ENCODE measurements at regions not wholly inside any gene's neighbourhood (a gene's known extent, or its start where the extent isn't known, plus 50 kb on each side); places are given as distances from the start of the nearest gene placed in this dataset.

DNA sequence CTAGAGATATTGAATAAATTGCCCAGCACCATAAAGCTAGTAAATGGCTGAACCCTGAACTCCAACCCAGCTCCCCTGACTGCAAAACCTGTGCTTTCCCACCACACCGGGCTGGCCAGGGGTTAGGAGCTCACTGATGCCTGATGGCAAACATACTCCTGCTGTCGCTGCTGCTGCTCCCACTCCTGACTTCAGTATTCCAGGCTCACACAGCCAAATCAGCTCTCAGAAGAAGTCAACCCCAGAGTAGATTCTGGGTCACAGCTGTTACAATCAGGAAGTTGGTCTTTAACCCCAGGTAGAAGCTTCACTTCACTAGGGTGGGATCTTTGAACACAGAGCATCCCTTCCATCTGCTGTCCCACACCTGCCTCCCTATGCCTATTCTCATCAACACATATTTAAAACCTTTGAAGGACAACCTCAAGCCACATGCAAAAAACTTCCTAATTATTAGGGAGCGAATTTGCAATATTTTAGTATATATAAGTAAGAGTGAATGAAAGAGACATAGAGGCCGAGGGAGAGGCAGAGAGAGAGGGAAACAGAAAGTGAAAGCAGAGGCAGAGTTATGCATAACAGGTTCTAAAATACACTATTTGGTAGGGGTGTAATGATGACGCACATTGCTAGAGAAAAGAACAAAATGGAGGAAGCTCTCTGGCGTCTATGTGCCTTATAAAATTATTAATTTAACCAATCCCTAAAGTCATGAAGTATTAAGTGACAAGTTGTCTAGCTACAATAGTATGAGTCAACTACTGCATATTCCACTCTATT, 99.4 kb upstream of the SERP2 start:
- peak; percentile 75 for DNase-seq (ENCODE audit: low read depth)

DNA sequence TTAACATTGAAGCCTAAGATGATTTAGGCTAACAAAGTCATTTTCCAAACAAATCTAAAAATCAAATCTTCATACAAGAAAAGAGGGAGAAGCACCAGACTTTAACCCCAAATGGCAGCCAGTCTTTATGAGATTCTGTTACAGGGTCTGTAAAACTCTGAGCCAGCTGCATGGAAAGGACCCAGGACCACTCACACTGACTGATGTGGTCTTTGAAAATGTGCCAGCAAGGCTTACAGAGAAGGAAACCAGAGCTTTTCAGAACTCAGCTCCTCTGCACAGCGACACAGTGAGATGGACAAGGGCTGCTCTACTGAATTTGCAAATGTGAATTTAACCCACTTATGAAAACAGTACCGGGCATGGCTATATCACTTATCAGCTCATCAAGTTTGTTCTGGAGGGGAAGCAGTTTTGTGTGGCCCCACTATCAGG, 98.8 kb upstream of the SERP2 start:
- DNase-seq (ENCODE audit: low read depth), result peak; percentile 24

DNA sequence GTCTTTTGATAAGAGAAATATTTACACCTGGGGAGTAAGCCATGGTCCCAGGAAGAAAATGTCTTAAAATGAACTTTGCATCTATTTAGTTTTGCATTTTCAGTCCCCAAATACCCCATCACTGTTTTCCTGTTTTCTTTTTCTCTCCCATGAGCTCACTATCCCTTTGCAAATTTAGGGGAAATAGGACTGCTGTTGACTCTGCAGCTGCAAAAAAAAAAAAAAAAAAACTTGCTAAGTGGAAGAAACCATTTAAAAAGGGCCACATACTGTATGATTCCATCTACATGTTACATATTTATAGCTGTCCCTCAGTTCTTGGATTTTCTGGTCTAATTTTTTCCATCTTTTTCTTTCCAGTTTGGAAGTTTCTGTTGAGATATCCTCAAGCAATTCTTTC, 98.2 kb upstream of the SERP2 start:
- DNase-seq (ENCODE audit: low read depth), result no peak

DNA sequence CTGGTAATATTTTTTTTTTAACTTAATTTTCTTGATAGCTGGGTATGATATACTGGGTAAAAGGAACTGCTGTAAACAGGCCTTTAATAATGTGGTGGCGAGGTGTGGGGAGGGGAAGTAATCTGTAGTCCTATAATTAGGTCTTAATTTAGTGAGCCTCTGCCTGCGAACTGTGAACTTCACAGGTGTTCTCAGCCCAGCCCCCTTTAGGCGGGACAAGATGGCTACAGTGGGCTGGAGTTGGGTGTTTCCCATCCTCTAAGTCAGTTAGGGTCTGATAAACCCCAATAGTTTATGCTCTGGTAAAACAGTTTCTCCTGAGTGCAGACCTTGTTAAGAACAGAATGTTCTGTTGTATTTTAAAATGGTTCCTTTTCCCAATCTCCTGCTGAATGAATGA, 97.6 kb upstream of the SERP2 start:
- no peak for DNase-seq (ENCODE audit: low read depth)

DNA sequence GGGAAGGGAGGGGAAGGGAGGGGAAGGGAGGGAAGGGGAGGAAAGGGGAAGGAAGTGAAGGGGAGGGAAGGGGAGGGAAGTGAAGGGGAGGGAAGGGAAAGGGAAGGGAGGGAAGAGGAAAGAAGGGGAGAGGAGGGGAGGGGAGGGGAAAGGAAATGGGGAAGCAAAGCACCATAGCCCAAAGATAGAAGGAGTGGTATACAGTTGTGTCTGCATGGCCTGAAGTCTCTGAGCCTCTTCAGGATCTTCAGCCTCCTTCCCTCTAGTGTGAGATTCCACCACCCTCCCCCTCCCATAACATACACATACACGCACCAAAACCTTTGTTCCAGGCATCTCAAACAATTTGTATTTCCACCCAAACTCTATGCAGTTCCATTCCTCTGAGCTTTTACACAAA, 96.2 kb upstream of the SERP2 start:
- DNase-seq (ENCODE audit: low read depth), result no peak

DNA sequence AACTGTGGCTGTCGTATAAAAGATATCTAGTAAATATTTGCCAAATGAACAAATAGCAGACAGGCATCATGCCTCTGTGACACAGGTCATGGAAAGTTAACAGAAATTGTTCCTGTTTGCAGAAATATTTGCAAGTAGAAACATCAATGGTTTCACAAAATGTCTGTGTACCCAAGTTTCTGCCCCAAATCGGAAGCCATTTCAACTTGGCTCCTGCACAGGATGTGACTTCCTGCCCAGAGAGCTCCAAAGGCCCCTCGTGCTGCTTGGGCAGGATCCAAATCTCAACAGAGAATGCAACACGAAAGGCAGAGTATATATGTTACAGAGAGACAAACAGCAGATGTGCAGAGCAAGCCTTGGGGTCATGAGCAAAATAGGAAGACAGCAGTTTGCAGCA, 95.5 kb upstream of the SERP2 start:
- no peak for DNase-seq (ENCODE audit: low read depth)

DNA sequence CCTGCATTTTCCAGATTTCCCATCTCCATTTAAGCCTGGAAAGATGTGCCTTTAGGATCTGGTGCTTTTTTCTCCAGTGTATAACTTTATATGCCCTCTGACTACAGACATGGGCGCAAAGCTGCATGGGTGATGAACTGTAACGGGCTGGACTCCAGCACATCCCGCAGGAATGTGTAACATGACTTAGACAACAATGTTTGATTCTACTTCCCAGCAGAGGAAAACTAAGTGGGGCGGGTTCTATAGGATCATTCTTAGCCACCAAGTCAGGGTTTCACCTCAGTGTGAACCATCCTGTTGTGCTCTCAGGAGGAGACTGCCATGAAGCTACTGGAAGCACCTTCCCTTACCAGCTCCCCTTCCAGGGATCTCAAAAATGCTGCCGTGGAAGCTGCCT, 93.2 kb upstream of the SERP2 start:
- DNase-seq (ENCODE audit: low read depth), result no peak

DNA sequence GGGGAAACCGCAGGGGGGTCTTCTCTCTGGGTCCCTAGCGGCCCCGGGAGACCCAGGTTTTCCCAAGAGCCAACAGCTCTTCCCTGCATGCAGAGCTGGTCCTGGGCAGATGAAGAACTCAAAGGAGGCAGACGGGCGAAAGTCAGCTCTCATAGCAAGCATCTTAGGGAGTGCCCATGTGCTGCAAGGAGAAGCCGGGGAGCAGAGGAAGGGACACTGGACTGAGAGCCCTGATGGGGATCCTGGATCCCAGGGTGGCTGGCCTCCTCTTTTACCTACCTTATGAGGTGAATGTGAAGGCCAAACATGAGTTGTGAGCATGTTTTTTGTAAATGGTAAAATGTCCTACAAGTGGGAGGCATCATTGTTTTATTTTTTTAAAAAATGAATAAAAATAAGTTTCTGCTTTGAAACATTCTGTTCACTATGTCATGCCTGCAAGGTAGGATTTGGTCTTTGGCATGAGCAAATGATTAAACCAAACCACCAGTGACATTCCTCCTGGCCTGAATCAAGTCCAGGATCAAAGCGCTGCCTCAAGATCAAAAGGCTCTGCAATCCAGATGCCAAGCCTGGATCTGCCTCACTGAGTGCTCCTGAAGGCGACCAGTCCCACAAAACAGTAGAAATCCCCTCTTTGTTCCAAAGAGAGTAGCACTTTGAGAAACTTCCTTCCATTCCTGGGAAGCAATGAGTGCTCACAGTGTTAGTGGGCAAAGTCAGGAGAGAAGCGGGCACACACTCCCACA, 92.2 kb upstream of the SERP2 start:
- no peak for DNase-seq (ENCODE audit: low read depth)

DNA sequence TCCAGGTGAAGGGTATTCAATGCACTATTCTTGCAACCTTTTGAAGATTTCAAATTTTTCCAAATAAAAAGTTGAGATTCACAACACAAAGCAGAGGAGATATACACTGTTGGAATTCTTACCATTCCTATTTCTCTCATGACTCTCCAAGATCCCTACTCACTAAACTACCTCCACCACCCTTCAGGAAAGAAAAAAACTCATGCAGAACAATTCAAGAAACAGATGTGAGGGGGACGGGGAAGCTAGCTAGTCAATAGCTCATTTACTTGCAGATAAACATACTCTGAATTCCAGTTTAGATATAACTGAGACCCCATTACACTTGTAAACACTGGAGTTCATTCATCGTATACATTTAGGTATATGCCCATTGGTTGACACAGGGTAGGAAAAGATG, 90.0 kb upstream of the SERP2 start:
- DNase-seq (ENCODE audit: low read depth), result no peak

DNA sequence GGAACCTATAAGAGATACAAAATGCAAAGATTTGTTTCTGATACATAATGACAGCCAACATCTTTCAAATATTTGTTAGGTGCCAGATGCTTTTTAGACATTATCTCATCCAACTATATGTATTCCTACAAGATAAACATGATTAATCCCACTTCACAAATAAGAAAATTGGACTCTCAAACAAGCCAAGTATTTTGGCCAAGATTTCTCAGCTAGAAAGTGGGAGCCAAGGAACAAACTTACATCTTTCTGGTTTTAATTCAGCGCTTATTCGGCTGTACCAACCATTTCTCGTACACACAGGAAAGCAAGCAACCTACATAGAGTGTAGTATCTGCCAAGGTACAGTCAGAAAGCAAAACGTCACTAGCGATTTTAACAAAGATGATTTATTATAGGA, 85.7 kb upstream of the SERP2 start:
- no peak for DNase-seq (ENCODE audit: low read depth)

DNA sequence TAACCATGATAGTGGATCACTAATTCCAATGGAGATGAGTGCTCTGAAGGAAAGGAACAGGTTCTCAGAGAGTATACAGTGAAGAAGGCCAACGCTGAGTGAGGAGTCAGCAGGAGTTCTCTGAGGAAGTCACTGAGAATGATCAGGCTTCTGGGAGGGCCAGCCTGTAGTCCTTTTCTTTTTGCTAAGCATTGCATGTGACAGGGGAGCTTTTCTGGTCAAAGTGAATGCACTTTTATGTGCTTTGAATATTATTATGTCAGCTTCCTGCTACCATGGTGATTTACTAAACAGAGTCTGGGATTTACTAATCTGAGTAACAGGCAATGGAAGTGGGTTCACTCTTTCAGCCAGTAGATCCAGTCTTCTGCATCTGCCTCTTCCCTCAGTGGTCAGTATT, 81.1 kb upstream of the SERP2 start:
- DNase-seq (ENCODE audit: low read depth), result peak; percentile 27

DNA sequence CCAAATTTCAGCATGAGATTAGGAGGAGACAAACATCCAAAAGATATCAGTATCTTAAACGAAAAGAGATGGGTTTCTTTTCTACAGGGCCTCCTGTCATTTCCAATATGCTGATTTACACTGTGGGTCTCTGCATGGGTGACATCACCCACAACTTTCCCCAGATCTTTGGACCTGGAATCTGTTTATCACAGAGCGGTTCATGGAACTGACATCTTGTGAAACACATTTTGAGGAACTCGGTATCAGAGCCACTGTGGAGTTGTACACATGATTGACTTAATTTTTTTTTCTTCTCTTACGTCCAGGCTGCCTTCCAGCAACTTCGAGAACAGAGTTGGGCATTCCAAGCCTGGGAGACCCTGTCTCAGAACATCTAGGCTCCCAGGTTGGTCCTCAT, 80.2 kb upstream of the SERP2 start:
- DNase-seq (ENCODE audit: low read depth), result no peak

DNA sequence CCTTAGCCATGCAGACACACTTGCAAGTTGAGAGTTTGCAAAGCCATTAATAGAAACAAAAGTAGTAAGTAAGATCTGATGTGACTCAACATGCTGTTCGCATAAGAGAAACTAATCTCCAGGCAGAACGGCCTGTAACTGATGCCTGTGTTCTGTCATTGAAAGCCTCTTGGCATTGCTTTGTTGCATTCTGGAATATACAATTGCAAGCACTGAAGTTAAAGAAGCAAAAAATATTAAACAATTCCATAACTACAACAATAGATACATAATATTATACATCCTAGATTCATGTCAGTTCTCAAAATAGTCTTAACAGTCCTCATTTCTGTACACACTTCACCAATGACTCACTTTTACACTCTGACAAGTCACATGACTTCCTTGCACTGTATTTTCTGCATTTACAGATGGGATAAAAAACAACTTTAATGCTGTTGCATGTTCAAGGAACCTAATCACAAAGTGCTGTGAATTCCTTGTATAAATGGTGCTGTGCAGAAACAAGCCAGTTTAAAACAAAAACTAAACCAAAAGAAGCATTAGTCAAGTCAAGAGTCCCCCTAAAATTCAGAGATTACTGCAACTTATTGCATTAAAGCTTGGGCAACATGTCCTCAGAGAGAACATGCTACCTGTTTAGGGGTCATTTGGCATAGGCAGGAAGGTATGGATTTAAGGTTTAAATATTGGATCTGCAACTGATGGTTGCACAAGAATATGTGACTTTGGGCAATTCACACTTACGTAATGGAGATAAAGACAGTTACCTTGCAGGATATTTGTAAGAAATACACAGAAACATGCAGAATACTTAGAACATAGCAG, 79.5 kb upstream of the SERP2 start:
- DNase-seq (ENCODE audit: low read depth), result peak; percentile 22

DNA sequence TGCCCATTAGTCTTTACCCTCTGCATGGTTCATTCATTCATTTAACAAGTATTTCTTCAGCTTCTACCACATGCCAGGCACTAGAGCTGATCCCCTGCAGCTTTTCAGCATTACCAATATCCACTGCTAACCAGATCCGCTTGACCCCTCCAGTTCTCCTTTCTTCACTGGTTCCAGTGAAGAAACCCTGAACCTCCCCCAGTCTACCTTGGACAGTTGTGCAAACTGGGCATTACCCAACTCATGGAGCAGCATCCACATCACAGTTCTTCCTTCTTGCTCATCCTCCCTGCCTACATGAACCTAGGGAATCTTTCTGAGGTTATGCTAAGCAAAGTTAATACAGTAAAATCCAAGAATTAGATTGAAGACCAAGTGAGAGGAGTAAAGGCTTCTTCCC, 78.7 kb upstream of the SERP2 start:
- no peak for DNase-seq (ENCODE audit: low read depth)

DNA sequence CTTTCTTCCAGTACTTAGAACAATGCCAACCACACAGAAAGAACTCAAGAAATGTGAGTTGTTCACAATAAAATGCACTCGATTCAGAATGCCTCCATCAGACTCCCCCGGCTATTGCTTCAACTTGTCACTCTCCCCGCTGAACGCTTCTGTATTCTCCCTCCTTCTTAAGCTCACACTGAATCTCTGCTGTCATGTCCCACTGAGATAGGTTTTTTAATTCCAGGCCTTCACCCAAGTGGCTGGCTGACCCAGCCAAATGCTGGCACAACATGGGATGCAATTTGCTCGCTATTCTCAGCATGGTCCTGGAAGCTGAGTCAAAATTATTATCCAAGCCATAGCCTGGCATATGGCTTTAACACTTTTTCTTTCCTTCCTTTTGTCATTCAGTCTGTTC, 76.8 kb upstream of the SERP2 start:
- DNase-seq (ENCODE audit: low read depth), result no peak

DNA sequence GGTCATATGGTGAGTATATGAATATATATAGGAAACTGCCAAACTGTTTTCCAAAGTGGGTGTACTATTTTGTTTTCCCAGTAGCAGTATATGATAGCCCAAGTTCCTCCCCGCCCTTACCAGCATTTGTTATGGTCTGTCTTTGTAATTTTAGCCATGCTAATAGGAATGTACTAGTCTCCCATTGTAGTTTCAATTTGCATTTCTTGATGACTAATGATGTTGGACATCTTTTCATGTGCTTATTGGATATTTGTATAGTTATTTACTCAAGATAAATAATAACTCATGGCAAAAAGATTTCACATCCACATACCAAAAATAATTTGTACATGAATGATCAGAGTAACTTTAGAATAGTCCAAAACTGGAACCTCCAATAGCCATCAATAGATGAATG, 75.3 kb upstream of the SERP2 start:
- DNase-seq (ENCODE audit: low read depth), result peak; percentile 33

DNA sequence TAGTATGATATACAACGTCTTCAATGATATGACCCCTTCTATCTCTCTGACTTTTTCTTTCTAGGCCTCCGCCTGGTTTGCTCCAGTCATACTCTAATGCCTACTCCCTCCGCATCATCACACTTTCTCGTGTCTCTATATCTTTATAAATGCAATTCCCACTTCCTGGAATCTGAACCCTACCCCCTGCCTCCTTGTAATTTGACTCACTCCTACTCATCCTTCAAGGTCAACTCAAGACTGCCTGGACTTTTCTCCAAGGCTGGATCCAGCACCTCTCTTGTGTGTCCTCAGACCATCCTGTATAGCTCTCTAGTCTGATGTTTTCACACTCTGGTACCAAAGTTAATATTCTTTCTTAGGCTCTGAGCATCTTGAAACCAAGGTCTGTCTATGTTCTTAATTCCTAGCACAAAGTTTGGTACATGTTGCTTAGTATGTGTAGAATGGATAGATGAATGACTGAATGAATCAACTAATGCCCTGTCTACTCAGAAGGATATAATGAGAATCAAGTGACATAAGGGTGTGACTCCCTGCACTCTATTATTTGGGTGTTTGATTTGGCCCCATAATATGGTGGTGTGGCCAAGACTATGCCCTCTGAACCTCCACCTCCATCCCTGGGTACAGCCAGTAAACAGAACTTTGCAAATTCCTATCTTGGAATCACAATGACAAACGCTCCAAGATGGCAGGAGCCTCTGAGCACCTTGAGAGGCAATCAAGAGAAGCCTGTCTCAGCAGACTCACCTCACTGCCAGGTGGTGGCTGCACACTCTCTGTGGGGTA, 74.3 kb upstream of the SERP2 start:
- DNase-seq (ENCODE audit: low read depth), result peak; percentile 25

DNA sequence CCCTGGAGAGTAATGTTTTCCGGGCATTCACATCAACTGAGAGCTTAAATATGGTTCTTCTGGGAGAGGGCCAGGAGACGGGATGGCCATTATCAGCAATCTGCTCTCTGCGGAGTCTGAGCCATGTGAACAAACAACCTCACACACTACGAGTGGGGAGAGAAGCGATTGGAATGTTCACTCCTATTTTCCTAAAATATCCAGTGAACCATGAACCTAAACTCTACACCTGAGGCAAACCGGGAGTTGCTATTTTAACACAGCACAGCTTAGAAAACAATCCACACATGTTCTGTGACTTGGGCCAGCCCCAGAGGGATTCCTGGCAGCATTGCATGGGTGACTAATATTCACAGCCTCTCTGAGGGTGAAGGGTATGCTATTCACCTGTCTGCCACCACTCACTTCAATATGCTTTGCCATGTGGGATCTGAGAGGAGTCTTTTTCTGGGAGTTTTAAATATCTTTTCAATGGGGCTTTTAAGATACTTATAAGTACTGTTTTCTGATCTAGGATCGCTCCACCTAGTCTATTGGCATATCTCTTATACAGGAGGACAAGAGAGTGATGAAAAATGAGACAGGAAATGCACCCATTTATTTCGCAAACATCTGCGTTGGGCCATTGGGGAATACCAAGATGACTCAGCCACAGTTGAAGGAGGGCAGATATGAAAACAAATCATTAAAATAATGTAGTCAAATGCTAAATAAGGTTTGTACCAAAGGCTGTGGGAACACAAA, 72.6 kb upstream of the SERP2 start:
- DNase-seq (ENCODE audit: low read depth), result peak; percentile 90

DNA sequence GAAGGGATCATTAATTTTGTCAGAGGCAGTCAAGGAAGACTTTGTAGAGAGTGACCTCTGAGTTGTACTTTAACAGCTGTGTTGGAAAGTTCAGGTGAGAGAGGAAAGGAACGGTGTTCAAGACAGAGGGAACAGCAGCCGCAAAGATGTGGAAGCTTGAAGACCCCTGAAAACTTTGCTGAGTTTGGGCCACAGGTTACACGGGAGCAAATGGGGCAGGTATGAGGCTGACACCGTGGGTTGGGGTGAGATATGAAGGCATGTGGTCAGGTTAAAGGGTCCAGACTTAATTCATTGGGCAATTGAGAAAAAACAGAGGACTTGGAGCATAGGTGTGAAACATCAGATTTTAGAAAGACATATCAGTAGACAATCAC, 72.0 kb upstream of the SERP2 start:
- no peak for DNase-seq (ENCODE audit: low read depth)

DNA sequence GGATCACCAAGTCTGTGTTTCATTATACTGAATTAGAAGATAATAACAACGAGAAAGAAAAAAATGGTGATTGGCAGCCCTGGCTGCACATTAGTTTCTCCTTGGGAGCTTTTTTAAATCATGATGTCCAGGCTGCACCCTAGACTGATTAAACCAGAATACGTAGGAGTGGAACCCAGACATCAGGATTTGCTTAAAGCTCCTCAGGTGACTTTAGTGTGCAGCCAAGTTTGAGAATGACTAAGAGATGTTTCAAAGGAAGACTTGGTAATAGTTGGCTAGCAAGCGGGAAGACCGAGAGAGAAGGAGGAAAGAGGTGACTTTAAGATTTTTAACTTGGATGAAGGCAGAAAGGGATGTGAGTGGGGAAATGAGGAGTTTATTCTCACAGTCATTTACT, 71.4 kb upstream of the SERP2 start:
- no peak for DNase-seq (ENCODE audit: low read depth)

DNA sequence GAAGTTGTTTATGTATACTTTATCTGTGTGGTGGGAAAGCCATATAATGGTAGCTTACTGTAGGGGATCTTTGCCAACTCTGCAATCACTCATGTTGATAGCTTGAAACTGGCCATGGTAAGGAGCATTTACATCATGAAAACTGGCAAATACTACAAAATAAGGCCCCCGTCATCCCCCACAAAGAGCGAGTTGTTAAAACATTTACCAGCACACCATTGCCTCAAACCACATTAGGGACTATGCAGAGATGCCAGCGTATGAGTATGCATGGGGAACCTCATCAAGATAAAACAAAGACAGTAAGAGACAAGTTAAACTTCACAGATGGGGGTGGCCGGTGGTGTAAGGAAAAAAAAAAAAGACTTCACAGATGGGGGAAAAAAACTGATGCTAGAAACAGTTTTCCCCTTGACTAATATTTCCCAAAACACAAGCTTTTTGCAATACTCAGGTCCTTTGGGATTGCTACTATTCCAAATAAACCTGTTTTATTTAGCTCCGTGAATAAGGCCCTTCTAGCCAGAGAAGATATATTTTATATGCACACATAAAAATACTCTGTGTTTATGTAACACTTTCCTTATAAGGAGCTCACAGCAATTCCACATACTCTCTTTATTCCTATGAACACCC, 70.6 kb upstream of the SERP2 start:
- no peak for DNase-seq (ENCODE audit: low read depth)
